H1 (cell line): ENCODE measurements at regions not wholly inside any gene's neighbourhood (a gene's known extent, or its start where the extent isn't known, plus 50 kb on each side); places are given as distances from the start of the nearest gene placed in this dataset.

Source experiments
- CTCF ChIA-PET: fragments of 300-600 bp; sonication (Branson Sonifier 250); formaldehyde crosslinking; loops from one replicate; lab custom pipeline; 2021; ENCODE audit not compliant: partially characterized antibody; lab: Charles Lee
- POLR2A ChIA-PET: fragments of 300-600 bp; sonication (Branson Sonifier 250); formaldehyde crosslinking; loops from one replicate; lab custom pipeline; 2021; ENCODE audit warnings: inconsistent platforms; ENCODE audit not compliant: partially characterized antibody; lab: Charles Lee
- DNase-seq, 2 experiments: peaks; one replicate each; pipeline versions ENCODE4 v3.0.0 to v3.0.0-alpha.2; 2010 to 2022; ENCODE audit warnings: low spot score in 2 of 2, low read depth in 1 of 2, mixed read lengths in 1 of 2
- FAIRE-seq: peaks from 2 replicates; lab custom pipeline; 2011; peaks lifted over from hg19 to GRCh38; lab: Jason Lieb, UNC
- H2AFZ ChIP-seq: 2 replicates; pipeline ENCODE4 v1.8.1; 2012; ENCODE audit warnings: low read length, inconsistent platforms
- H2AK5ac ChIP-seq: 2 replicates; pipeline ENCODE4 v1.6.1; 2013; ENCODE audit warnings: low read depth, low read length
- H2BK120ac ChIP-seq: replicated peaks from 2 replicates; pipeline ENCODE3; 2013; ENCODE audit warnings: low read depth, low read length, inconsistent platforms
- H2BK12ac ChIP-seq: 2 replicates; pipeline ENCODE4 v1.6.1; 2013; ENCODE audit warnings: low read depth, low read length
- H2BK15ac ChIP-seq: 2 replicates; pipeline ENCODE4 v1.6.1; 2013; ENCODE audit warnings: low read length
- H2BK20ac ChIP-seq: 2 replicates; pipeline ENCODE4 v1.6.1; 2013; ENCODE audit warnings: low read length
- H2BK5ac ChIP-seq: 2 replicates; pipeline ENCODE4 v1.6.1; 2013; ENCODE audit warnings: low read depth, low read length
- H3K14ac ChIP-seq: 2 replicates; pipeline ENCODE4 v1.6.1; 2013; ENCODE audit warnings: inconsistent platforms; ENCODE audit not compliant: insufficient read length
- H3K18ac ChIP-seq: 2 replicates; pipeline ENCODE4 v1.6.1; 2013; ENCODE audit warnings: low read length; ENCODE audit errors: extremely low read depth
- H3K23ac ChIP-seq: 2 replicates; pipeline ENCODE4 v1.6.1; 2013; ENCODE audit warnings: inconsistent platforms; ENCODE audit not compliant: insufficient read length
- H3K23me2 ChIP-seq: 2 replicates; pipeline ENCODE4 v1.6.1; 2013; ENCODE audit warnings: low read depth, low read length
- H3K27ac ChIP-seq: 2 replicates; pipeline ENCODE4 v1.6.1; 2011; ENCODE audit warnings: low read depth, low read length, inconsistent platforms
- H3K27me3 ChIP-seq, 4 experiments: replicated peaks in 1 of 4; 1 replicate in 1 of 4; 2 replicates in 3 of 4; pipeline versions ENCODE4 v1.6.1 to v1.8.1; 2011 to 2013; ENCODE audit warnings: low read length in 3 of 4, mild to moderate bottlenecking in 3 of 4, inconsistent platforms in 2 of 4, mixed read lengths in 2 of 4, moderate library complexity in 1 of 4; ENCODE audit not compliant: control insufficient read depth in 3 of 4, insufficient read depth in 3 of 4; ENCODE audit errors: extremely low read depth in 1 of 4
- H3K36me3 ChIP-seq, 4 experiments: 2 replicates each; pipeline versions ENCODE4 v1.6.1 to v1.8.1; 2011 to 2013; ENCODE audit warnings: mild to moderate bottlenecking in 4 of 4, low read length in 3 of 4, moderate library complexity in 2 of 4, control low read depth in 1 of 4, inconsistent platforms in 1 of 4; ENCODE audit not compliant: insufficient read depth in 4 of 4, control insufficient read depth in 2 of 4
- H3K4ac ChIP-seq: replicated peaks from 2 replicates; pipeline ENCODE3; 2013; ENCODE audit warnings: low read length, low read depth, mixed read lengths, inconsistent platforms; ENCODE audit not compliant: insufficient read length
- H3K4me1 ChIP-seq, 4 experiments: replicated peaks in 1 of 4; 1 replicate in 1 of 4; 2 replicates in 3 of 4; pipeline versions ENCODE4 v1.6.1 to v1.8.1; 2011 to 2013; ENCODE audit warnings: low read length in 3 of 4, inconsistent platforms in 2 of 4, mixed read lengths in 1 of 4; ENCODE audit not compliant: insufficient read depth in 4 of 4, control insufficient read depth in 3 of 4
- H3K4me2 ChIP-seq, 2 experiments: 2 replicates each; pipeline versions ENCODE4 v1.6.1 to v1.8.1; 2011 to 2013; ENCODE audit warnings: low read depth in 2 of 2, low read length in 2 of 2, control low read depth in 1 of 2, inconsistent platforms in 1 of 2, mild to moderate bottlenecking in 1 of 2; ENCODE audit not compliant: insufficient read depth in 1 of 2
- H3K4me3 ChIP-seq, 4 experiments: fragments of 200-600, 300-600 bp in 1 of 4; sonication (generic), shearing (Covaris generic), sonication (Bioruptor Twin) in 1 of 4; 2 replicates each; pipeline versions ENCODE4 v1.5.1 to v1.8.1; 2011 to 2016; ENCODE audit warnings: low read length in 4 of 4, low read depth in 3 of 4, control low read depth in 2 of 4, inconsistent platforms in 2 of 4, mild to moderate bottlenecking in 2 of 4, mixed read lengths in 1 of 4, moderate library complexity in 1 of 4; ENCODE audit not compliant: insufficient read depth in 2 of 4; ENCODE audit errors: extremely low read depth in 1 of 4
- H3K56ac ChIP-seq: replicated peaks from 2 replicates; pipeline ENCODE3; 2013; ENCODE audit warnings: low read depth, mild to moderate bottlenecking, mixed read lengths, low read length, inconsistent platforms; ENCODE audit not compliant: insufficient read length
- H3K79me1 ChIP-seq: 2 replicates; pipeline ENCODE4 v1.6.1; 2013; ENCODE audit warnings: low read depth, low read length, control low read depth
- H3K79me2 ChIP-seq, 2 experiments: 2 replicates each; pipeline versions ENCODE4 v1.6.1 to v1.8.1; 2012 to 2013; ENCODE audit warnings: low read length in 2 of 2, mild to moderate bottlenecking in 2 of 2, inconsistent platforms in 1 of 2; ENCODE audit not compliant: insufficient read depth in 2 of 2, control insufficient read depth in 1 of 2
- H3K9ac ChIP-seq, 4 experiments: replicated peaks in 1 of 4; 1 replicate in 1 of 4; 2 replicates in 3 of 4; pipeline versions ENCODE4 v1.6.1 to v1.8.1; 2011 to 2013; ENCODE audit warnings: low read depth in 3 of 4, low read length in 3 of 4, control low read depth in 2 of 4, mild to moderate bottlenecking in 2 of 4, moderate library complexity in 2 of 4, inconsistent platforms in 1 of 4; ENCODE audit errors: extremely low read depth in 1 of 4
- H3K9me3 ChIP-seq, 2 experiments: 2 replicates each; pipeline versions ENCODE4 v1.6.1 to v1.8.1; 2012 to 2013; ENCODE audit warnings: mild to moderate bottlenecking in 2 of 2, moderate library complexity in 2 of 2, control low read depth in 1 of 2, inconsistent platforms in 1 of 2, low read depth in 1 of 2, low read length in 1 of 2, mixed read lengths in 1 of 2; ENCODE audit not compliant: insufficient read depth in 2 of 2
- H4K20me1 ChIP-seq, 2 experiments: replicated peaks in 1 of 2; 2 replicates each; pipeline versions ENCODE3 to v1.8.1; 2011 to 2013; ENCODE audit warnings: inconsistent platforms in 2 of 2, low read length in 2 of 2, mild to moderate bottlenecking in 1 of 2; ENCODE audit not compliant: insufficient read depth in 2 of 2, control insufficient read depth in 1 of 2
- H4K5ac ChIP-seq: 2 replicates; pipeline ENCODE4 v1.6.1; 2013; ENCODE audit warnings: low read length, low read depth, mixed read lengths, inconsistent platforms; ENCODE audit not compliant: insufficient read length
- H4K8ac ChIP-seq: 2 replicates; pipeline ENCODE4 v1.8.0; 2013; ENCODE audit warnings: mild to moderate bottlenecking, moderate library complexity, low read length, inconsistent platforms; ENCODE audit not compliant: insufficient read depth; ENCODE audit errors: extremely low read depth
- H4K91ac ChIP-seq: replicated peaks from 2 replicates; pipeline ENCODE3; 2013; ENCODE audit warnings: low read length, mixed read lengths, inconsistent platforms; ENCODE audit not compliant: insufficient read length
- CBX8 ChIP-seq: fragments of 300-800, 300-1000 bp; sonication (generic); IDR thresholded peaks from 2 replicates; pipeline ENCODE4 v1.7.1; 2016; ENCODE audit warnings: low read depth, low read length, borderline replicate concordance
- CREB1 ChIP-seq: IDR thresholded peaks from 2 replicates; pipeline ENCODE4 v1.6.1; 2012; ENCODE audit warnings: inconsistent platforms
- E2F6 ChIP-seq: IDR thresholded peaks from 2 replicates; pipeline ENCODE4 v1.6.1; 2012; ENCODE audit warnings: inconsistent platforms
- GABPA ChIP-seq: IDR thresholded peaks from 2 replicates; pipeline ENCODE4 v1.6.1; 2011; ENCODE audit warnings: mild to moderate bottlenecking, low read length, moderate library complexity, borderline replicate concordance; ENCODE audit not compliant: insufficient read depth
- GTF2F1 ChIP-seq: IDR thresholded peaks from 2 replicates; pipeline ENCODE4 v1.6.1; 2012; ENCODE audit warnings: low read depth, low read length, improper control_type of control experiment, borderline replicate concordance
- SP1 ChIP-seq: IDR thresholded peaks from 2 replicates; pipeline ENCODE4 v1.6.1; 2011; ENCODE audit warnings: low read depth, low read length
- TAF7 ChIP-seq: optimal IDR thresholded peaks from 2 replicates; pipeline ENCODE3; 2011; ENCODE audit warnings: low read depth, mild to moderate bottlenecking, inconsistent platforms, low read length, moderate library complexity, borderline replicate concordance
- YY1 ChIP-seq: IDR thresholded peaks from 2 replicates; pipeline ENCODE4 v1.6.1; 2011; ENCODE audit warnings: low read depth, mild to moderate bottlenecking, low read length
- WGBS, 2 experiments: shearing (Covaris generic) in 1 of 2; methylation state at CpG; one replicate each; pipeline versions ENCODE4 v1.1.6 to v1.1.7; 2013 to 2015; ENCODE audit warnings: low lambda C conversion rate in 2 of 2, mixed read lengths in 2 of 2, inconsistent platforms in 1 of 2, low coverage in 1 of 2, missing lambda C conversion rate in 1 of 2; ENCODE audit not compliant: insufficient replicate concordance in 2 of 2, insufficient coverage in 1 of 2, insufficient read length in 1 of 2; ENCODE audit errors: extremely low coverage in 1 of 2, missing lambda C conversion rate in 1 of 2; 5-methylcytosine and 5-hydroxymethylcytosine counted together

- Histone ChIP-seq H3K23ac (no peak overlapping the region), H3K36me3 (no peaks in the 10 kb centered on the region), H4K20me1 (no peaks in the 10 kb centered on the region), H2AK5ac (no peak overlapping the region), H3K23me2 (no peaks in the 10 kb centered on the region), H3K27me3 (no peaks in the 10 kb centered on the region; a peak in 1 of 7 replicates), H4K91ac (no peak overlapping the region), H3K4ac (no peak overlapping the region), H2BK120ac (no peak overlapping the region), H2BK5ac (no peak overlapping the region), H3K4me2 (no peak overlapping the region), H3K14ac (no peak overlapping the region), H4K5ac (no peak overlapping the region), H3K4me3 (no peak overlapping the region), H3K4me1 (peaks cover 0 to 6% (median 4%) of the 10 kb centered on the region in 4 experiments; a peak in 6 of 7 replicates), H3K18ac (no peak overlapping the region), H3K79me2 (no peaks in the 10 kb centered on the region), H3K9ac (no peak overlapping the region), H2AFZ (no peak overlapping the region), H3K79me1 (no peaks in the 10 kb centered on the region), H3K9me3 (no peaks in the 10 kb centered on the region), H3K27ac (no peak overlapping the region), H4K8ac (no peak overlapping the region), H2BK15ac (no peak overlapping the region), H2BK12ac (no peak overlapping the region), H3K56ac (no peak overlapping the region), H2BK20ac (no peak overlapping the region)
- POLR2A ChIA-PET, result no interaction called here
- DNase-seq (no peak), FAIRE-seq (no peak)
- TF ChIP-seq GTF2F1 (no peak), TAF7 (no peak), YY1 (no peak), CREB1 (no peak), E2F6 (no peak), CBX8 (no peak), SP1 (no peak), GABPA (no peak)
- 91% methylated on average over 1 of the region's 1 CpG; no CpG with 5 or more reads in 1 of the 2 experiments for WGBS, 2 experiments
- CTCF ChIA-PET, result interaction anchor here (0.8 to 1.4 kb wide), 4 partner anchors 14 to 37 kb away, joined by 3 to 4 read pairs (median 3); no protein-coding TSS in a partner anchor
These were observed 161.8 kb upstream of the TOPAZ1 start for GRCh38 chr3:44079916-44080315.
